H9 (cell line): ENCODE measurements at regions not wholly inside any gene's neighbourhood (a gene's known extent, or its start where the extent isn't known, plus 50 kb on each side); places are given as distances from the start of the nearest gene placed in this dataset.

Source experiments
- DNase-seq: peaks from one replicate; pipeline ENCODE4 v3.0.0-alpha.2; 2017
- H2AFZ ChIP-seq: one replicate; pipeline ENCODE4 v1.6.1; 2013; ENCODE audit warnings: mild to moderate bottlenecking, low read length, control low read depth, moderate library complexity
- H2AK5ac ChIP-seq: 2 replicates; pipeline ENCODE4 v1.6.1; 2013; ENCODE audit warnings: low read length, control low read depth, mixed read lengths; ENCODE audit not compliant: insufficient read length
- H2BK120ac ChIP-seq: one replicate; pipeline ENCODE4 v1.6.1; 2013; ENCODE audit warnings: low read depth, mild to moderate bottlenecking, low read length, control low read depth, inconsistent platforms; ENCODE audit not compliant: poor library complexity, severe bottlenecking
- H2BK12ac ChIP-seq: 2 replicates; pipeline ENCODE4 v1.6.1; 2013; ENCODE audit warnings: low read length, control low read depth, mixed read lengths, low read depth; ENCODE audit not compliant: insufficient read length
- H2BK15ac ChIP-seq: 2 replicates; pipeline ENCODE4 v1.6.1; 2013; ENCODE audit warnings: low read depth, low read length, control low read depth
- H2BK20ac ChIP-seq: one replicate; pipeline ENCODE4 v1.6.1; 2013; ENCODE audit warnings: low read depth, mild to moderate bottlenecking, low read length, control low read depth, inconsistent platforms; ENCODE audit not compliant: poor library complexity, severe bottlenecking
- H2BK5ac ChIP-seq: 2 replicates; pipeline ENCODE4 v1.6.1; 2013; ENCODE audit warnings: low read length, control low read depth, mixed read lengths; ENCODE audit not compliant: insufficient read length
- H3K14ac ChIP-seq: 2 replicates; pipeline ENCODE4 v1.6.1; 2013; ENCODE audit warnings: low read length, control low read depth; ENCODE audit not compliant: insufficient read depth
- H3K18ac ChIP-seq: 2 replicates; pipeline ENCODE4 v1.6.1; 2013; ENCODE audit warnings: low read depth, mild to moderate bottlenecking, mixed read lengths, low read length, control low read depth; ENCODE audit not compliant: insufficient read length
- H3K23ac ChIP-seq: 2 replicates; pipeline ENCODE4 v1.6.1; 2013; ENCODE audit warnings: low read length, control low read depth, mixed read lengths, low read depth; ENCODE audit not compliant: insufficient read length
- H3K23me2 ChIP-seq: 2 replicates; pipeline ENCODE4 v1.6.1; 2013; ENCODE audit warnings: low read depth, mild to moderate bottlenecking, mixed read lengths, low read length, control low read depth; ENCODE audit not compliant: insufficient read length, poor library complexity, severe bottlenecking
- H3K27ac ChIP-seq: 2 replicates; pipeline ENCODE4 v1.5.1; 2013; ENCODE audit warnings: low read length, control low read depth, mixed read lengths, low read depth; ENCODE audit not compliant: insufficient read length
- H3K27me3 ChIP-seq: 2 replicates; pipeline ENCODE4 v1.6.1; 2013; ENCODE audit warnings: low read length, control low read depth, inconsistent platforms; ENCODE audit not compliant: insufficient read depth
- H3K4ac ChIP-seq: 2 replicates; pipeline ENCODE4 v1.6.1; 2013; ENCODE audit warnings: low read depth, mild to moderate bottlenecking, control low read depth, inconsistent platforms, low read length, moderate library complexity
- H3K4me1 ChIP-seq: 2 replicates; pipeline ENCODE4 v1.6.1; 2013; ENCODE audit warnings: low read length, control low read depth, inconsistent platforms; ENCODE audit not compliant: insufficient read depth
- H3K4me2 ChIP-seq: 2 replicates; pipeline ENCODE4 v1.6.1; 2013; ENCODE audit warnings: low read length, control low read depth, mixed read lengths; ENCODE audit not compliant: insufficient read length, insufficient read depth
- H3K56ac ChIP-seq: 2 replicates; pipeline ENCODE4 v1.6.1; 2013; ENCODE audit warnings: low read depth, mild to moderate bottlenecking, mixed read lengths, low read length, control low read depth; ENCODE audit not compliant: insufficient read length
- H3K79me1 ChIP-seq: 2 replicates; pipeline ENCODE4 v1.6.1; 2013; ENCODE audit warnings: low read depth, mild to moderate bottlenecking, moderate library complexity, low read length, control low read depth, inconsistent platforms; ENCODE audit not compliant: insufficient read depth, poor library complexity, severe bottlenecking
- H3K79me2 ChIP-seq: 2 replicates; pipeline ENCODE4 v1.6.1; 2013; ENCODE audit warnings: low read length, control low read depth, inconsistent platforms; ENCODE audit not compliant: insufficient read depth
- H3K9ac ChIP-seq: 2 replicates; pipeline ENCODE4 v1.6.1; 2013; ENCODE audit warnings: low read length, control low read depth, mixed read lengths; ENCODE audit not compliant: insufficient read length; ENCODE audit errors: extremely low read depth
- H3K9me3 ChIP-seq: one replicate; pipeline ENCODE4 v1.6.1; 2013; ENCODE audit warnings: low read depth, low read length, inconsistent platforms; ENCODE audit not compliant: control insufficient read depth
- H3T11ph ChIP-seq: one replicate; pipeline ENCODE4 v1.6.1; 2013; ENCODE audit warnings: mild to moderate bottlenecking, low read length, control low read depth, inconsistent platforms
- H4K20me1 ChIP-seq: one replicate; pipeline ENCODE4 v1.6.1; 2013; ENCODE audit not compliant: control insufficient read depth, insufficient read length, insufficient read depth
- H4K5ac ChIP-seq: 2 replicates; pipeline ENCODE4 v1.6.1; 2013; ENCODE audit warnings: low read depth, mild to moderate bottlenecking, mixed read lengths, low read length, control low read depth; ENCODE audit not compliant: insufficient read length
- H4K8ac ChIP-seq: replicated peaks from 2 replicates; pipeline ENCODE4 v1.6.1; 2013; ENCODE audit warnings: low read length, control low read depth, mixed read lengths, low read depth; ENCODE audit not compliant: insufficient read length
- H4K91ac ChIP-seq: 2 replicates; pipeline ENCODE4 v1.6.1; 2013; ENCODE audit warnings: low read depth, mild to moderate bottlenecking, moderate library complexity, mixed read lengths, low read length, control low read depth; ENCODE audit not compliant: insufficient read length
- H3K27ac Mint-ChIP-seq, 3 experiments: 2 replicates in 2 of 3; 3 replicates in 1 of 3; pipeline ENCODE4 v1.8.0; 2020 to 2021; ENCODE audit warnings: mixed read lengths in 3 of 3, mild to moderate bottlenecking in 1 of 3, moderate library complexity in 1 of 3
- H3K27me3 Mint-ChIP-seq: 2 replicates; pipeline ENCODE4 v1.8.0; 2021; ENCODE audit warnings: low read depth, mild to moderate bottlenecking, moderate library complexity, mixed read lengths
- H3K36me3 Mint-ChIP-seq, 3 experiments: 2 replicates in 2 of 3; 3 replicates in 1 of 3; pipeline ENCODE4 v1.8.0; 2020 to 2021; ENCODE audit warnings: low read depth in 3 of 3, mixed read lengths in 3 of 3; ENCODE audit not compliant: insufficient read depth in 1 of 3
- H3K4me1 Mint-ChIP-seq, 2 experiments: 2 replicates each; pipeline ENCODE4 v1.8.0; 2020; ENCODE audit warnings: mixed read lengths in 2 of 2
- H3K4me3 Mint-ChIP-seq, 2 experiments: 2 replicates in 1 of 2; 3 replicates in 1 of 2; pipeline ENCODE4 v1.8.0; 2020 to 2021; ENCODE audit warnings: mild to moderate bottlenecking in 2 of 2, mixed read lengths in 2 of 2, moderate library complexity in 1 of 2
- H3K9me3 Mint-ChIP-seq, 2 experiments: 2 replicates in 1 of 2; 3 replicates in 1 of 2; pipeline ENCODE4 v1.8.0; 2020; ENCODE audit warnings: mild to moderate bottlenecking in 2 of 2, mixed read lengths in 2 of 2, moderate library complexity in 1 of 2
- CTCF ChIP-seq: fragments of 200-600 bp; sonication (generic); conservative IDR thresholded peaks from 3 replicates; pipeline ENCODE4 v1.8.0; 2021; ENCODE audit warnings: antibody characterized with exemption, mild to moderate bottlenecking
- WGBS: extraction: QIAGEN DNeasy Blood & Tissue Kit; methylation state at CpG from one replicate; pipeline ENCODE4 v1.1.7; 2013; ENCODE audit warnings: missing lambda C conversion rate, low lambda C conversion rate, mixed read lengths; ENCODE audit not compliant: insufficient read length; ENCODE audit errors: extremely low coverage; 5-methylcytosine and 5-hydroxymethylcytosine counted together

GRCh38 chr7:128178611-128179010 is 62.5 kb upstream of the LEP start:
- Mint-ChIP-seq H3K36me3 (no peaks in the 10 kb centered on the region), H3K27me3 (peaks cover 79% of the 10 kb centered on the region), H3K4me3 (no peak overlapping the region), H3K9me3 (no peaks in the 10 kb centered on the region), H3K4me1 (peaks cover 10 to 13% of the 10 kb centered on the region in 2 experiments), H3K27ac (no peak overlapping the region)
- Histone ChIP-seq H4K8ac (no peak overlapping the region), H2BK15ac (no peak overlapping the region), H2AFZ (no peak overlapping the region), H3K27ac (no peak overlapping the region), H3K4me2 (no peak overlapping the region), H3K14ac (no peak overlapping the region), H4K20me1 (no peaks in the 10 kb centered on the region), H3K27me3 (no peaks in the 10 kb centered on the region), H3K9me3 (no peaks in the 10 kb centered on the region), H2AK5ac (no peak overlapping the region), H3K23me2 (no peaks in the 10 kb centered on the region), H3K79me1 (no peaks in the 10 kb centered on the region), H3K4me1 (no peaks in the 10 kb centered on the region), H2BK12ac (no peak overlapping the region), H3K9ac (no peak overlapping the region), H4K5ac (no peak overlapping the region), H3K23ac (no peak overlapping the region), H3K56ac (no peak overlapping the region), H2BK120ac (no peak overlapping the region), H2BK20ac (no peak overlapping the region), H3K79me2 (no peaks in the 10 kb centered on the region), H3K18ac (no peak overlapping the region), H3T11ph (no peak overlapping the region), H3K4ac (no peak overlapping the region), H4K91ac (no peak overlapping the region), H2BK5ac (no peak overlapping the region)
- no CpG with 5 or more reads among the region's 3 CpGs for WGBS
- peak; percentile 20 for DNase-seq
- no peak for TF ChIP-seq CTCF
